Astrocyte (in vitro differentiated cells and primary cell): ENCODE measurements at regions not wholly inside any gene's neighbourhood (a gene's known extent, or its start where the extent isn't known, plus 50 kb on each side); places are given as distances from the start of the nearest gene placed in this dataset.

Experiments used
- CTCF ChIP-seq: IDR thresholded peaks from 2 replicates; pipeline ENCODE4 v1.5.1; 2011; ENCODE audit warnings: low read depth, mild to moderate bottlenecking, inconsistent platforms, low read length, moderate library complexity; ENCODE audit not compliant: insufficient read depth
- EZH2 ChIP-seq: IDR thresholded peaks from 2 replicates; pipeline ENCODE4 v1.6.1; 2012; ENCODE audit warnings: mild to moderate bottlenecking, low read length, inconsistent platforms; ENCODE audit not compliant: insufficient read depth

GRCh38 chr3:87834327-87834726, 224.5 kb downstream of the CGGBP1 start:
- TF ChIP-seq CTCF (no peak), EZH2 (no peak)
